ENCODE measurements at regions not wholly inside any gene's neighbourhood (a gene's known extent, or its start where the extent isn't known, plus 50 kb on each side); places are given as distances from the start of the nearest gene placed in this dataset.

- peak; percentile 15 for DNase-seq (ENCODE audit: low read depth)
Measured at GRCh38 chr2:19235308-19235707, 123.1 kb downstream of the OSR1 start.

DNA sequence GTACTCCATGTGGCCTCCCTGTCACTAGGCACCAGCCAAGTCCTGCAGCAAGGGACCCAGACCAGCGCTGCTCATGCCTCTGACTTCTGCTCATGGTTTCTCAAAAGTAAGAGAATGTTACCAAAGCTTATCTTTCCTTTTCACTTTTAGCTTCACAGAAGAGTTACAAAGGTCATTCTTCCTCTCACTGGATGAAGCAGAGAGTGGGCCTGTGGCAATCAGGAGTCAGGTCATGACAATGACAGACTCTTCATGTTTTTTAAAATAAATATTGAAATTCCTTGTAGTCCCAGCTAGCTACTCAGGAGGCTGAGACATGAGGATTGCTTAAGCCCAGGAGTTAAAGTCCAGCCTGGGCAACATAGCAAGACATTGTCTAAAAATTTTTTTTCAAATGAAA, 126.1 kb downstream of the OSR1 start:
- DNase-seq (ENCODE audit: low read depth): no peak

DNA sequence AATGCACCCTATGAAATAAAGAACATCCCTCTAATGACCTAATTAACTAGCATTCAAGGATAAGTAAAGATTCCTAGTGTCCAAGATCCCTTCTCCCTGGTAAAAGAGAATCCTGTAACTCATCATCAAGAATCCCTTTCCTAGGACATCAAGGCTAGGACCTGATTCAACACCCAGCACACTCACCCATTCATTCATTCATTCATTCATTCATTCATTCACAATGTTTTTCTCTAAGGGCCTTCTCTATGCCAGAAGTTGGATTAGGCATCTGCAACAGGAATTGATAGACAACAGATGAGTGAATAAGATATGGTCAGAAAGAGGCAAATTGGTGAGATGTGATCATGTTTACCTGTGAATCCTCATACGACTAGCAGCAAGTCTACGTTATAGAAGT, 126.8 kb downstream of the OSR1 start:
- DNase-seq (ENCODE audit: low read depth): no peak

GRCh38 chr2:19230626-19231025, 127.8 kb downstream of the OSR1 start:
- no peak for DNase-seq (ENCODE audit: low read depth)

GRCh38 chr2:19228715-19229114, 129.7 kb downstream of the OSR1 start:
- DNase-seq (ENCODE audit: low read depth): no peak

DNA sequence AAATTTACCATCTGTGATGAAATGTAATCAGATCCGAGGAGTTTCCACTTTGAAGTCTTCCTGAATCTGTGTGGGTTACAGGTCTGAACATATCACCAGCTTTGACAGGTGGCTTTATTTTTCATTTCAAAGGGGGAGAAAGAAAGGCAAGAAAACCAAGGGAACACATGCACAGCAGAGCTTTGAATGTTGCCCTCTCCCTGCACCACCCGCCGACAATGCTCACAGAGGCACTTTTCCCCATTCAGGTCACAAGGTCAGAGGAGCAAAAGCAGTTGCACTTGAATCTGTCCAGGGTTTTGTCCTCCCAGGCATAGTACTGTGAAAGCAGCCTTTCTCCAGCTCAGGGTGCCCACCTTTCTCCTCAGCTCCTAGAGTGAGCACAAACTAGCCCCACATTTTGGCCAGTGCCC, 130.2 kb downstream of the OSR1 start:
- DNase-seq (ENCODE audit: low read depth): no peak

- DNase-seq (ENCODE audit: low read depth): no peak
Measured at GRCh38 chr2:19226871-19227270, 131.6 kb downstream of the OSR1 start.

DNA sequence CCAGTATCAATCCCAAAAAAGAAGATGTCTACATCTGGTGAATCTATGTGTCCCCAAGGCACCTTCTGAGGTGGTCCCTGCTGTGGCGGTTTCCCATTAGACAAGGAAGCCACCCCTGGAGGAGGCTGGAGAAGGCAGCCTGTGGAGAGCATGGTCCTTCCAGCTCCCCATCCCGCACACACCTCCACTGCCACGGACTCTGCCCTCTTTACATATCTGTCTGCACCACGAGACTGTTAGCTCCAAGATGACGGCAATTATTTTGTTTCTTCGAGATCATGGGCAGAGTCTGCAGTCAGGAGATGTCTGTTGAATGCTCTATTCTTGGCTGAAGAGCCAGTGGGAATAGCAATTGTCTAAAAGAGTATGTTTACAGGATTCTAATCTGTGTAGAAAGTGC, 132.0 kb downstream of the OSR1 start:
- DNase-seq (ENCODE audit: low read depth): no peak

DNA sequence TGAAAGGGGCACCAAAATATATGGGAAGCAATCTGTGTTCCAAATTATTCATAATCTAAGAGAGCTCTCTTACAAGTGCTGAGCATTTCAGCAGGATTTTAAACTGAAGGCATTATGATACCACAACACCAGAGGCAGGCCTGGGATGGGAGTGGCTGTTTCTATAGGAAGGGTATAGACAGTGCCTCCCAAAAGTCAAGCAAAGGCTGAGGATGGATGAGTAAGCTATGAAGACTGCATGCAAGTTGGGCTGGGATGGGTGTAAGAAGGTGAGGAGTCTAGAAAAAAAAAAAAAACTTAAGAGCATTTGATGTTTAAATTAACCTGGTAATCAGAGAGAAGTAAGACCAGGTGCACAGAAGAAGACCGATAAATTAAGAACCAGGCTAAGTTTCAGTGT, 132.5 kb downstream of the OSR1 start:
- DNase-seq (ENCODE audit: low read depth): no peak

- no peak for DNase-seq (ENCODE audit: low read depth)
Measured at GRCh38 chr2:19225126-19225525, 133.3 kb downstream of the OSR1 start.

GRCh38 chr2:19224486-19224885, 133.9 kb downstream of the OSR1 start:
- DNase-seq (ENCODE audit: low read depth): no peak

GRCh38 chr2:19224011-19224410, 134.4 kb downstream of the OSR1 start:
- DNase-seq (ENCODE audit: low read depth): no peak

DNA sequence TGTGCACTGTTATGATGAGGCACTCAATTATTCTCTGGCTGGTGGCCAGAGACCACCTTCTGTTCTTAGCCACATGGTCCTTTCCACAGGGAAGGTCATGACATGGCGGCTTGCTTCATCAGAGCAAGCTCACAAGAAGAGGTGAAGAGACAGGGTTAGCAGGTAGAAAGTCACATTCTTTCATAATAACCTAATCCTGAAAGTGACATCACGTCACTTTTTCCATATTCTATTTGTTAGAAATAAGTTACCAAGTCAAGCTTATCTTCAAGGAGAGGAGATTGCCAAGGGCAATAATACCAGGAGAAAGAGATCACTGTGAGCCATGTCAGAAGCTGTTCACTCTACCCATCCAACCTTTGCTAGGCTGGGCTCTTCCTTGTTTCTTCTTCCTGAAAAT, 139.4 kb downstream of the OSR1 start:
- DNase-seq (ENCODE audit: low read depth): no peak

DNA sequence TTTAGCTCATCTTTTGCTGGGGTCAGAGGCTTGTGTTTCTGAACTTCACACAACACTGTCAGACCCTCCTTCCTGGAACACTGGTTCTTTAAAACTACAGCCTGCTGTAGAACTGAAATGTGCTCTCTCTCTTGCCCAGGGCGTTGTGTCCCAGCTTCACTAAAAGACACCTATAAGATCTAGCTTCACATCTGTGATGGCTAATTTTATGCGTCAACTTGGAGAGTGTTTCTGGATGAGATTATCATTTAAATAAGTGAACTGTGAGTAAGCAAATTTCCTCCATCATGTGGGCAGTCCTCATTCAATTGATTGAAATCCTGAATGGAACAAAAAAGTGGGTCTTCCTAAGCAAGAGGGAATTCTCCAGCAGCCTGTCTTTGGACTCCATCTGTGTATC, 140.3 kb downstream of the OSR1 start:
- no peak for DNase-seq (ENCODE audit: low read depth)

- no peak for DNase-seq (ENCODE audit: low read depth)
Measured at GRCh38 chr2:19216676-19217602, 141.5 kb downstream of the OSR1 start.

- no peak for DNase-seq (ENCODE audit: low read depth)
Measured at GRCh38 chr2:19216238-19216637, 142.2 kb downstream of the OSR1 start.

- DNase-seq (ENCODE audit: low read depth): no peak
Measured at GRCh38 chr2:19214682-19215391, 143.6 kb downstream of the OSR1 start.

DNA sequence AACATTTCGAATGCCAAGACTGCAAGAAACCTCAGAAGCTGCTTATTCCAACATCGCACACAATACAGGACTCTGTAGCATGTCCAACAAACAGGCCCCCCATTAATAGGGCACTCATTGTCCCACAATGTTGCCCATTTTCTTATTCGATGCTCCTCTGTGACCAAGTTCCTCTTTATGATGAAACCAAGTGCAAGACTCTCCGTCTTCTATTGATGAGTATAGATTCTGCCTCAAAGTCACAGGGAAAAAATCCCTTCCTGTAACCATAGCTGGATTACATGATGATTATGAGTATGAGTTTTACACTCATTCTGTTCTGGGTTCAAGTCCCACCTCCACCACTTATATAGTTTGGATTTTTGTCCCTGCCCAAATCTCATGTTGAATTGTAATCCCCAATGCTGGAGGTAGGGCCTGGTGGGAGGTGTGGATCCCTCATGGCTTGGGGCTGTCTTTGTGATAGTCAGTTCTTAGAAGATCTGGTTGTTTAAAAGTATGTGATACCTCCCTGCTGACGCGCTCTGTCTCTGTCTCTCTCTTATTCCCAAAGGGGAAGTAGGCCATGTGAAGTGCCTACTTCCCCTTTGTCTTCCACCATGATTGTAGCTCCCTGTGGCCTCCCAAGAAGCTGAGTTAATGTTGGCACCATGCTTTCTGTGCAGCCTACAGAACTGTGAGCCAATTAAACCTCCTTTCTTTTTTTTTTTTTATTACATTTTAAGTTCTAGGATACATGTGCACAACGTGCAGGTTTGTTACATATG, 148.7 kb downstream of the OSR1 start:
- DNase-seq (ENCODE audit: low read depth): no peak

GRCh38 chr2:19208479-19209199, 149.8 kb downstream of the OSR1 start:
- no peak for DNase-seq (ENCODE audit: low read depth)

- no peak for DNase-seq (ENCODE audit: low read depth)
Measured at GRCh38 chr2:19207452-19207851, 151.0 kb downstream of the OSR1 start.

- no peak for DNase-seq (ENCODE audit: low read depth)
Measured at GRCh38 chr2:19205983-19206533, 152.4 kb downstream of the OSR1 start.

GRCh38 chr2:19203866-19204265, 154.6 kb downstream of the OSR1 start:
- no peak for DNase-seq (ENCODE audit: low read depth)

All from ELR (cell line).